HEK293 (cell line): ENCODE measurements at regions not wholly inside any gene's neighbourhood (a gene's known extent, or its start where the extent isn't known, plus 50 kb on each side); places are given as distances from the start of the nearest gene placed in this dataset.

Experiments used
- CTCF ChIA-PET: fragments of 350-600 bp; formaldehyde crosslinking; extraction: SDS; loops from one replicate; lab custom pipeline; 2021; ENCODE audit warnings: antibody characterized with exemption; lab: Yijun Ruan, JAX
- POLR2A ChIA-PET: fragments of 300-600 bp; formaldehyde crosslinking; extraction: SDS; loops from one replicate; lab custom pipeline; 2020; ENCODE audit warnings: antibody characterized with exemption, inconsistent platforms; lab: Yijun Ruan, JAX
- H3K27ac ChIP-seq: fragments of 200-500 bp; sonication (Bioruptor generic); 2 replicates; pipeline ENCODE4 v1.5.1; 2014; ENCODE audit warnings: low read depth, low read length, control low read depth, inconsistent platforms; ENCODE audit errors: extremely low read depth
- H3K36me3 ChIP-seq, 2 experiments: fragments of 200-500 bp in 1 of 2; sonication (Bioruptor generic) in 1 of 2; 1 replicate in 1 of 2; 2 replicates in 1 of 2; pipeline ENCODE4 v1.5.1; 2014 to 2017; ENCODE audit warnings: inconsistent platforms in 2 of 2, low read length in 2 of 2; ENCODE audit not compliant: control insufficient read depth in 2 of 2, insufficient read depth in 1 of 2
- H3K4me1 ChIP-seq: fragments of 200-500 bp; sonication (Bioruptor generic); 2 replicates; pipeline ENCODE4 v1.5.1; 2014; ENCODE audit warnings: mild to moderate bottlenecking, low read length, inconsistent platforms; ENCODE audit not compliant: control insufficient read depth, insufficient read depth
- H3K4me3 ChIP-seq: 2 replicates; pipeline ENCODE4 v1.5.1; 2011; ENCODE audit warnings: low read depth, mild to moderate bottlenecking, control low read depth, low read length, moderate library complexity
- H3K9me3 ChIP-seq: fragments of 200-500 bp; sonication (Bioruptor generic); 2 replicates; pipeline ENCODE4 v1.5.1; 2014; ENCODE audit warnings: low read depth, low read length, inconsistent platforms; ENCODE audit not compliant: control insufficient read depth, insufficient read depth
- EGR2 ChIP-seq: fragments of 450-650 bp; formaldehyde crosslinking; IDR thresholded peaks from 2 replicates; pipeline ENCODE4 v1.5.1; 2016; ENCODE audit warnings: low read depth, missing biosample characterization, missing genetic modification characterization
- HOXA7 ChIP-seq: sonication (generic); formaldehyde crosslinking; IDR thresholded peaks from 2 replicates; pipeline ENCODE4 v1.8.1; 2022; ENCODE audit warnings: missing genetic modification reagents, borderline replicate concordance
- SCRT1 ChIP-seq: fragments of 450-650 bp; formaldehyde crosslinking; IDR thresholded peaks from 2 replicates; pipeline ENCODE4 v1.5.1; 2016; ENCODE audit warnings: missing biosample characterization, missing genetic modification characterization, borderline replicate concordance
- TCF7L2 ChIP-seq: IDR thresholded peaks from 2 replicates; pipeline ENCODE4 v1.6.1; 2011; ENCODE audit warnings: low read depth, mild to moderate bottlenecking, inconsistent platforms, low read length, moderate library complexity, borderline replicate concordance
- ZBTB21 ChIP-seq: fragments of 450-650 bp; formaldehyde crosslinking; IDR thresholded peaks from 2 replicates; pipeline ENCODE4 v1.5.1; 2017; ENCODE audit warnings: missing biosample characterization, missing genetic modification characterization
- ZFHX2 ChIP-seq: fragments of 450-650 bp; formaldehyde crosslinking; conservative IDR thresholded peaks from 2 replicates; pipeline ENCODE4 v1.5.1; 2016; ENCODE audit warnings: missing biosample characterization, missing genetic modification characterization
- ZNF138 ChIP-seq: fragments of 450-650 bp; formaldehyde crosslinking; IDR thresholded peaks from 2 replicates; pipeline ENCODE4 v1.5.1; 2016; ENCODE audit warnings: missing biosample characterization, missing genetic modification characterization, borderline replicate concordance
- ZNF211 ChIP-seq: fragments of 450-650 bp; formaldehyde crosslinking; IDR thresholded peaks from 2 replicates; pipeline ENCODE4 v1.5.1; 2016; ENCODE audit warnings: low read depth, missing biosample characterization, missing genetic modification characterization
- ZNF23 ChIP-seq: fragments of 450-650 bp; formaldehyde crosslinking; IDR thresholded peaks from 2 replicates; pipeline ENCODE4 v1.5.1; 2016; ENCODE audit warnings: missing biosample characterization, missing genetic modification characterization, borderline replicate concordance
- ZNF366 ChIP-seq: fragments of 450-650 bp; formaldehyde crosslinking; conservative IDR thresholded peaks from 2 replicates; pipeline ENCODE4 v1.5.1; 2016; ENCODE audit warnings: missing biosample characterization, missing genetic modification characterization
- ZNF433 ChIP-seq: fragments of 450-650 bp; formaldehyde crosslinking; IDR thresholded peaks from 2 replicates; pipeline ENCODE4 v1.5.1; 2016; ENCODE audit warnings: missing biosample characterization, missing genetic modification characterization, low read depth
- ZNF558 ChIP-seq: fragments of 450-650 bp; formaldehyde crosslinking; IDR thresholded peaks from 2 replicates; pipeline ENCODE4 v1.5.1; 2016; ENCODE audit warnings: missing biosample characterization, missing genetic modification characterization
- ZNF585B ChIP-seq: fragments of 450-650 bp; formaldehyde crosslinking; IDR thresholded peaks from 2 replicates; pipeline ENCODE4 v1.5.1; 2016; ENCODE audit warnings: missing biosample characterization, missing genetic modification characterization
- ZNF596 ChIP-seq: fragments of 450-650 bp; IDR thresholded peaks from 2 replicates; pipeline ENCODE4 v1.5.0; 2018; ENCODE audit warnings: missing biosample characterization, mild to moderate bottlenecking, missing genetic modification characterization, moderate library complexity
- ZNF76 ChIP-seq: fragments of 450-650 bp; formaldehyde crosslinking; IDR thresholded peaks from 2 replicates; pipeline ENCODE4; 2016; ENCODE audit warnings: low read depth, missing biosample characterization, missing genetic modification characterization, borderline replicate concordance
- ZNF768 ChIP-seq: fragments of 450-650 bp; formaldehyde crosslinking; IDR thresholded peaks from 2 replicates; pipeline ENCODE4 v1.5.1; 2018; ENCODE audit warnings: missing biosample characterization, mild to moderate bottlenecking, missing genetic modification characterization
- ZNF785 ChIP-seq: fragments of 450-650 bp; formaldehyde crosslinking; IDR thresholded peaks from 2 replicates; pipeline ENCODE4 v1.5.1; 2016; ENCODE audit warnings: missing biosample characterization, missing genetic modification characterization
- TF ChIP-seq, protein P1 (sequence below): fragments of 450-650 bp; formaldehyde crosslinking; IDR thresholded peaks from 2 replicates; pipeline ENCODE4 v1.5.1; 2016; ENCODE audit warnings: missing biosample characterization, missing genetic modification characterization
- TF ChIP-seq, protein P2 (sequence below): fragments of 450-650 bp; formaldehyde crosslinking; IDR thresholded peaks from 2 replicates; pipeline ENCODE4 v1.5.0; 2017; ENCODE audit warnings: missing biosample characterization, missing genetic modification characterization, borderline replicate concordance
- TF ChIP-seq, protein P3 (sequence below): fragments of 450-650 bp; formaldehyde crosslinking; conservative IDR thresholded peaks from 2 replicates; pipeline ENCODE4 v1.5.1; 2016; ENCODE audit warnings: low read depth, missing biosample characterization, missing genetic modification characterization
- TF ChIP-seq, protein P4 (sequence below): fragments of 450-650 bp; formaldehyde crosslinking; IDR thresholded peaks from 2 replicates; pipeline ENCODE4 v1.5.1; 2016; ENCODE audit warnings: missing biosample characterization, missing genetic modification characterization

DNA sequence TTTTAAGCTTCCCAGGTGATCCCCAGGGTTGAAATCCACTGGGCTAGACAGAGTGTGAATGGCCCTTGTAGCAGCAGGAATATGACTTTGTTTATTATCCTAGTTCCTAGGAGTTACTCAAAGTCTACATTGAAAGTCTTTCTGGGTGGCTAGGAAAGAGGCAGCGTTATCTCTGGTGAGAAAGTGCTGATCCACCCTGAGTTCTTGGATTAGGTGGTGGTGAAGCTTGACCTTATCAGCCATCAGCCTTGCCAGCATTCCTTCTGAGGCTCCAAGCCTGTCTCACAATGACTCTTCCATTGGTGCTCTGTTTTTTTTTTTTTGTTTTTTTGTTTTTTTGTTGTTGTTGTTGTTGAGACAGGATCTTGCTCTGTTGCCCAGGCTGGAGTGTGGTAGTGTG, 83.1 kb upstream of the CLCN4 start:
- Histone ChIP-seq H3K4me3 (no peak overlapping the region), H3K4me1 (no peaks in the 10 kb centered on the region), H3K9me3 (no peaks in the 10 kb centered on the region), H3K27ac (no peak overlapping the region), H3K36me3 (peaks cover 0 to 2% of the 10 kb centered on the region in 2 experiments; a peak in 1 of 3 replicates)
- POLR2A ChIA-PET: no interaction called here
- TF ChIP-seq HOXA7 (CRISPR knock-in tag) (no peak), EGR2 (tag by site-specific recombination) (no peak), ZNF596 (tag by site-specific recombination) (no peak), ZNF585B (no peak), ZBTB21 (tag by site-specific recombination) (no peak), SCRT1 (no peak), ZNF768 (no peak), ZNF138 (tag by site-specific recombination) (no peak), ZNF23 (no peak), ZNF558 (no peak), TCF7L2 (no peak), ZNF366 (tag by site-specific recombination) (no peak), ZNF76 (tag by site-specific recombination) (no peak)
- TF ChIP-seq, protein P1, sequence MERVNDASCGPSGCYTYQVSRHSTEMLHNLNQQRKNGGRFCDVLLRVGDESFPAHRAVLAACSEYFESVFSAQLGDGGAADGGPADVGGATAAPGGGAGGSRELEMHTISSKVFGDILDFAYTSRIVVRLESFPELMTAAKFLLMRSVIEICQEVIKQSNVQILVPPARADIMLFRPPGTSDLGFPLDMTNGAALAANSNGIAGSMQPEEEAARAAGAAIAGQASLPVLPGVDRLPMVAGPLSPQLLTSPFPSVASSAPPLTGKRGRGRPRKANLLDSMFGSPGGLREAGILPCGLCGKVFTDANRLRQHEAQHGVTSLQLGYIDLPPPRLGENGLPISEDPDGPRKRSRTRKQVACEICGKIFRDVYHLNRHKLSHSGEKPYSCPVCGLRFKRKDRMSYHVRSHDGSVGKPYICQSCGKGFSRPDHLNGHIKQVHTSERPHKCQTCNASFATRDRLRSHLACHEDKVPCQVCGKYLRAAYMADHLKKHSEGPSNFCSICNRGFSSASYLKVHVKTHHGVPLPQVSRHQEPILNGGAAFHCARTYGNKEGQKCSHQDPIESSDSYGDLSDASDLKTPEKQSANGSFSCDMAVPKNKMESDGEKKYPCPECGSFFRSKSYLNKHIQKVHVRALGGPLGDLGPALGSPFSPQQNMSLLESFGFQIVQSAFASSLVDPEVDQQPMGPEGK: no peak
- CTCF ChIA-PET: interaction anchor here (0.6 kb wide), 2 partner anchors 34 to 78 kb away, joined by 4 read pairs; no protein-coding TSS in a partner anchor

DNA sequence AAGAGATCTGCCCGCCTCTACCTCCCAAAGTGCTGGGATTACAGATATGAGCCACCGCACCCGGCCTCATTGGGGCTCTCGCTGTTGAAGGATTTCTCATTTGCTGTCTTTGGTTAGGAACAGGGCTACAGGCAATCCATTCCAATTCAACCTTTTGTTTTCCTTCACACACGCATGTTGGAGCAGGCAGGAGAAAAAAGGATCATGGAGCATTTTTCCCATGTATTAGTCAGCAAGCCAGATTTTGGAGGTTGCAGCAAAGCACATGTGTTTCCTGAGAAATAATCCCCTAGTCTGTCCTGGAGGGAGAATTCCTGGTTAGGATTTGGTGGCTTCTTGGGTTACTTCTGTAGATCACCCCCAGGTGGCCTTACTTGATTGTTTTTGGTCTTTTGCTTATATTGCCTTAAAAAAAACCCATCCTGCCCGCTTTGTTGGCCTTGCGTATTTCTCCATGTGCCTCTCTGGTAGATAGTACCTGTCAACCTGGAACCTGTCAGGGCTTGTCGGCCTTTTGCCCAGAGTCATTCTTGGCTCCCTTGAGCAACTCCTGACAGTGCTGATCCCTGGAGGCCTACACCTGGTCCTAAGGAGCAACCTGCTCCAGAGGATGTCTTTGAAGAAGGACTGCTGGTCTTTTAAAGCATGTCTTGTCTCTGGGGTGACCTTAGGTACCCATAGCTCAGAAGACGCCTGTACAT, 82.4 kb upstream of the CLCN4 start:
- ChIA-PET POLR2A (no interaction called here), CTCF (interaction anchor here (0.6 kb wide), 1 partner anchor 33 kb away, joined by 4 read pairs; no protein-coding TSS in a partner anchor)
- H3K36me3 ChIP-seq: peaks cover 0 to 2% of the 10 kb centered on the region in 2 experiments; a peak in 1 of 3 replicates
- TF ChIP-seq ZFHX2 (tag by site-specific recombination): no peak
- H3K4me1 ChIP-seq: no peaks in the 10 kb centered on the region
- H3K27ac ChIP-seq: no peak overlapping the region
- no peak overlapping the region for H3K4me3 ChIP-seq
- H3K9me3 ChIP-seq: no peaks in the 10 kb centered on the region

DNA sequence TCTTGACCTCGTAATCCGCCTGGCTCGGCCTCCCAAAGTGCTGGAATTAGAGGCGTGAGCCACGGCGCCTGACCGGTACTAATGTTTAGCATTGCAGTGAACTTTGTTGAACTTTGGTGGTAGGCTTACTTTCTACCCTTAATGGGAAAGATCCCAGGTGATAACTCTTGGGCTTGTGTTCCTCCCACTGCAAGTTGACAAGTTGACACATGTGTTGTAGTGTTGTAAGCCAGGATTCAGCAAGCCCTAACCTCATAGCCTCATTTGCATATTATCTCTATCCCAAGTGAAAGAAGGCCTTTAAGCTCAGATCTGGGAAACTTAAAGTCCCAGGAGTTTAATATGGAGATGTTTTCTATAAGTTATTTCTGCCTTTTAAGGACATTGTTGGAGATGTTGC, 80.0 kb upstream of the CLCN4 start:
- Histone ChIP-seq H3K36me3 (peaks cover 0 to 11% of the 10 kb centered on the region in 2 experiments; a peak in 1 of 3 replicates), H3K4me1 (no peaks in the 10 kb centered on the region), H3K9me3 (no peaks in the 10 kb centered on the region), H3K27ac (no peak overlapping the region), H3K4me3 (no peak overlapping the region)
- POLR2A ChIA-PET: no interaction called here
- TF ChIP-seq, protein P2, sequence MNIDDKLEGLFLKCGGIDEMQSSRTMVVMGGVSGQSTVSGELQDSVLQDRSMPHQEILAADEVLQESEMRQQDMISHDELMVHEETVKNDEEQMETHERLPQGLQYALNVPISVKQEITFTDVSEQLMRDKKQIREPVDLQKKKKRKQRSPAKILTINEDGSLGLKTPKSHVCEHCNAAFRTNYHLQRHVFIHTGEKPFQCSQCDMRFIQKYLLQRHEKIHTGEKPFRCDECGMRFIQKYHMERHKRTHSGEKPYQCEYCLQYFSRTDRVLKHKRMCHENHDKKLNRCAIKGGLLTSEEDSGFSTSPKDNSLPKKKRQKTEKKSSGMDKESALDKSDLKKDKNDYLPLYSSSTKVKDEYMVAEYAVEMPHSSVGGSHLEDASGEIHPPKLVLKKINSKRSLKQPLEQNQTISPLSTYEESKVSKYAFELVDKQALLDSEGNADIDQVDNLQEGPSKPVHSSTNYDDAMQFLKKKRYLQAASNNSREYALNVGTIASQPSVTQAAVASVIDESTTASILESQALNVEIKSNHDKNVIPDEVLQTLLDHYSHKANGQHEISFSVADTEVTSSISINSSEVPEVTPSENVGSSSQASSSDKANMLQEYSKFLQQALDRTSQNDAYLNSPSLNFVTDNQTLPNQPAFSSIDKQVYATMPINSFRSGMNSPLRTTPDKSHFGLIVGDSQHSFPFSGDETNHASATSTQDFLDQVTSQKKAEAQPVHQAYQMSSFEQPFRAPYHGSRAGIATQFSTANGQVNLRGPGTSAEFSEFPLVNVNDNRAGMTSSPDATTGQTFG (tag by site-specific recombination): no peak
- TF ChIP-seq ZNF433 (tag by site-specific recombination) (no peak), ZNF785 (tag by site-specific recombination) (no peak), ZNF211 (tag by site-specific recombination) (no peak)
- TF ChIP-seq, protein P3, sequence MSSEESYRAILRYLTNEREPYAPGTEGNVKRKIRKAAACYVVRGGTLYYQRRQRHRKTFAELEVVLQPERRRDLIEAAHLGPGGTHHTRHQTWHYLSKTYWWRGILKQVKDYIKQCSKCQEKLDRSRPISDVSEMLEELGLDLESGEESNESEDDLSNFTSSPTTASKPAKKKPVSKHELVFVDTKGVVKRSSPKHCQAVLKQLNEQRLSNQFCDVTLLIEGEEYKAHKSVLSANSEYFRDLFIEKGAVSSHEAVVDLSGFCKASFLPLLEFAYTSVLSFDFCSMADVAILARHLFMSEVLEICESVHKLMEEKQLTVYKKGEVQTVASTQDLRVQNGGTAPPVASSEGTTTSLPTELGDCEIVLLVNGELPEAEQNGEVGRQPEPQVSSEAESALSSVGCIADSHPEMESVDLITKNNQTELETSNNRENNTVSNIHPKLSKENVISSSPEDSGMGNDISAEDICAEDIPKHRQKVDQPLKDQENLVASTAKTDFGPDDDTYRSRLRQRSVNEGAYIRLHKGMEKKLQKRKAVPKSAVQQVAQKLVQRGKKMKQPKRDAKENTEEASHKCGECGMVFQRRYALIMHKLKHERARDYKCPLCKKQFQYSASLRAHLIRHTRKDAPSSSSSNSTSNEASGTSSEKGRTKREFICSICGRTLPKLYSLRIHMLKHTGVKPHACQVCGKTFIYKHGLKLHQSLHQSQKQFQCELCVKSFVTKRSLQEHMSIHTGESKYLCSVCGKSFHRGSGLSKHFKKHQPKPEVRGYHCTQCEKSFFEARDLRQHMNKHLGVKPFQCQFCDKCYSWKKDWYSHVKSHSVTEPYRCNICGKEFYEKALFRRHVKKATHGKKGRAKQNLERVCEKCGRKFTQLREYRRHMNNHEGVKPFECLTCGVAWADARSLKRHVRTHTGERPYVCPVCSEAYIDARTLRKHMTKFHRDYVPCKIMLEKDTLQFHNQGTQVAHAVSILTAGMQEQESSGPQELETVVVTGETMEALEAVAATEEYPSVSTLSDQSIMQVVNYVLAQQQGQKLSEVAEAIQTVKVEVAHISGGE: no peak
- TF ChIP-seq, protein P4, sequence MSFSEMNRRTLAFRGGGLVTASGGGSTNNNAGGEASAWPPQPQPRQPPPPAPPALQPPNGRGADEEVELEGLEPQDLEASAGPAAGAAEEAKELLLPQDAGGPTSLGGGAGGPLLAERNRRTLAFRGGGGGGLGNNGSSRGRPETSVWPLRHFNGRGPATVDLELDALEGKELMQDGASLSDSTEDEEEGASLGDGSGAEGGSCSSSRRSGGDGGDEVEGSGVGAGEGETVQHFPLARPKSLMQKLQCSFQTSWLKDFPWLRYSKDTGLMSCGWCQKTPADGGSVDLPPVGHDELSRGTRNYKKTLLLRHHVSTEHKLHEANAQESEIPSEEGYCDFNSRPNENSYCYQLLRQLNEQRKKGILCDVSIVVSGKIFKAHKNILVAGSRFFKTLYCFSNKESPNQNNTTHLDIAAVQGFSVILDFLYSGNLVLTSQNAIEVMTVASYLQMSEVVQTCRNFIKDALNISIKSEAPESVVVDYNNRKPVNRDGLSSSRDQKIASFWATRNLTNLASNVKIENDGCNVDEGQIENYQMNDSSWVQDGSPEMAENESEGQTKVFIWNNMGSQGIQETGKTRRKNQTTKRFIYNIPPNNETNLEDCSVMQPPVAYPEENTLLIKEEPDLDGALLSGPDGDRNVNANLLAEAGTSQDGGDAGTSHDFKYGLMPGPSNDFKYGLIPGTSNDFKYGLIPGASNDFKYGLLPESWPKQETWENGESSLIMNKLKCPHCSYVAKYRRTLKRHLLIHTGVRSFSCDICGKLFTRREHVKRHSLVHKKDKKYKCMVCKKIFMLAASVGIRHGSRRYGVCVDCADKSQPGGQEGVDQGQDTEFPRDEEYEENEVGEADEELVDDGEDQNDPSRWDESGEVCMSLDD: no peak
- CTCF ChIA-PET: no interaction called here
